Keratinocyte (primary cell): ENCODE measurements at regions not wholly inside any gene's neighbourhood (a gene's known extent, or its start where the extent isn't known, plus 50 kb on each side); places are given as distances from the start of the nearest gene placed in this dataset.

Experiments
- DNase-seq: peaks from one replicate; pipeline ENCODE4 v3.0.0-alpha.2; 2011; ENCODE audit warnings: low read depth, missing footprints, low spot score
- FAIRE-seq: peaks from 2 replicates; lab custom pipeline; 2011; peaks lifted over from hg19 to GRCh38; lab: Jason Lieb, UNC
- H2AFZ ChIP-seq: 2 replicates; pipeline ENCODE4 v1.6.0; 2012; ENCODE audit warnings: low read length, control low read depth, inconsistent platforms; ENCODE audit not compliant: control insufficient read depth
- H3K27ac ChIP-seq: 2 replicates; pipeline ENCODE4 v1.5.1; 2011; ENCODE audit warnings: low read length; ENCODE audit not compliant: control insufficient read depth, insufficient read depth
- H3K27me3 ChIP-seq: 3 replicates; pipeline ENCODE4 v1.6.0; 2011; ENCODE audit warnings: low read length; ENCODE audit not compliant: control insufficient read depth, insufficient read depth; ENCODE audit errors: extremely low read depth
- H3K36me3 ChIP-seq, 2 experiments: 2 replicates in 1 of 2; 3 replicates in 1 of 2; pipeline ENCODE4 v1.5.1; 2011; ENCODE audit warnings: low read length in 2 of 2, mild to moderate bottlenecking in 1 of 2; ENCODE audit not compliant: control insufficient read depth in 2 of 2, insufficient read depth in 2 of 2; ENCODE audit errors: extremely low read depth in 1 of 2
- H3K4me1 ChIP-seq: 3 replicates; pipeline ENCODE4 v1.5.1; 2011; ENCODE audit warnings: low read length; ENCODE audit not compliant: control insufficient read depth, insufficient read depth; ENCODE audit errors: extremely low read depth
- H3K4me2 ChIP-seq: 3 replicates; pipeline ENCODE4 v1.6.0; 2011; ENCODE audit warnings: low read depth, low read length; ENCODE audit not compliant: control insufficient read depth, insufficient read depth; ENCODE audit errors: extremely low read depth
- H3K4me3 ChIP-seq, 3 experiments: fragments of 200-600 bp in 1 of 3; sonication (generic) in 1 of 3; 2 replicates in 2 of 3; 3 replicates in 1 of 3; pipeline ENCODE4 v1.5.1; 2011 to 2016; ENCODE audit warnings: low read length in 3 of 3, mild to moderate bottlenecking in 3 of 3, control low read depth in 2 of 3, inconsistent platforms in 1 of 3, low read depth in 1 of 3, mixed read lengths in 1 of 3, mixed run types in 1 of 3, moderate library complexity in 1 of 3; ENCODE audit not compliant: control insufficient read depth in 2 of 3, insufficient read depth in 2 of 3; ENCODE audit errors: extremely low read depth in 1 of 3
- H3K79me2 ChIP-seq: 2 replicates; pipeline ENCODE4 v1.6.0; 2012; ENCODE audit warnings: low read length; ENCODE audit not compliant: control insufficient read depth, insufficient read depth
- H3K9ac ChIP-seq: 3 replicates; pipeline ENCODE4 v1.6.0; 2011; ENCODE audit warnings: low read length; ENCODE audit not compliant: control insufficient read depth, insufficient read depth; ENCODE audit errors: extremely low read depth
- H3K9me1 ChIP-seq: 3 replicates; pipeline ENCODE4 v1.6.0; 2011; ENCODE audit warnings: low read length; ENCODE audit not compliant: control insufficient read depth, insufficient read depth; ENCODE audit errors: extremely low read depth
- H3K9me3 ChIP-seq: 2 replicates; pipeline ENCODE4 v1.5.1; 2012; ENCODE audit warnings: low read depth, low read length; ENCODE audit not compliant: control insufficient read depth
- H4K20me1 ChIP-seq: 3 replicates; pipeline ENCODE4 v1.6.0; 2011; ENCODE audit warnings: low read length; ENCODE audit not compliant: control insufficient read depth, insufficient read depth; ENCODE audit errors: extremely low read depth
- EZH2 ChIP-seq: IDR thresholded peaks from one replicate; pipeline ENCODE4 v1.6.1; 2012; ENCODE audit warnings: inconsistent platforms, mild to moderate bottlenecking, low read length, moderate library complexity
- dilution Hi-C: fragments of 300-500 bp; cut with MboI; formaldehyde crosslinking; loops from one replicate; pipeline ENCODE4 v1.7.0; 2020; ENCODE audit warnings: low sequenced_read_pairs; ENCODE audit not compliant: extremely low pct_ligation_motif_present
- TF ChIP-seq, protein P1 (sequence below), 3 experiments: IDR thresholded peaks in 1 of 3; conservative IDR thresholded peaks in 1 of 3; optimal IDR thresholded peaks in 1 of 3; 2 replicates in 2 of 3; 3 replicates in 1 of 3; pipeline versions ENCODE3 to v1.5.1; 2011; ENCODE audit warnings: low read length in 3 of 3, mild to moderate bottlenecking in 3 of 3, moderate library complexity in 2 of 3, control low read depth in 1 of 3, inconsistent platforms in 1 of 3; ENCODE audit not compliant: insufficient read depth in 2 of 3; ENCODE audit errors: extremely low read depth in 1 of 3

DNA sequence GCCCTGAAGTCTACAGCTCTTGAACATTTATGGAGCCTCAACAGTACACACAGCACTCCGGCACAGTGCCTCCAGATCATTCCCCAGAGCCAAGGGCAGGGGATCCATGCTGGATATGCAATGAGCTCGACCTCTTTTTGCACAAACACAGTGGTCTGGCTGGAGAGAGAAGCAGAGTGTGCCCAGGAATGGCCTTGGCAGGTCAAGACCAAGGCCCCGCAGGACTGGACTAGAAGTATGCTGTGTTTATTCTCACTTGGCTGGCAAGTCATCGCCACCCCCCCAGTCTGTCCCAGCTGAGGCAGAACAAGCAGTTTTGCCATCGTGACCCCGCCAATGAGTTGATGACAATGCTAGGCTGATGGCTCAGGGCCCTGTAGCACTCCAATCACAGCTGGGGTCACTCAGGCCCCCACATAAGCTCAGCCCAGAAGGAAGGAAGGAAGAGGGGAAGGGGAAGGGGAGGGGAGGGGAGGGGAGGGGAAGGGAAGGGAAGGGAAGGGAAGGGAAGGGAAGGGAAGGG is 212.1 kb downstream of the TTC32 start:
- TF ChIP-seq, protein P1, sequence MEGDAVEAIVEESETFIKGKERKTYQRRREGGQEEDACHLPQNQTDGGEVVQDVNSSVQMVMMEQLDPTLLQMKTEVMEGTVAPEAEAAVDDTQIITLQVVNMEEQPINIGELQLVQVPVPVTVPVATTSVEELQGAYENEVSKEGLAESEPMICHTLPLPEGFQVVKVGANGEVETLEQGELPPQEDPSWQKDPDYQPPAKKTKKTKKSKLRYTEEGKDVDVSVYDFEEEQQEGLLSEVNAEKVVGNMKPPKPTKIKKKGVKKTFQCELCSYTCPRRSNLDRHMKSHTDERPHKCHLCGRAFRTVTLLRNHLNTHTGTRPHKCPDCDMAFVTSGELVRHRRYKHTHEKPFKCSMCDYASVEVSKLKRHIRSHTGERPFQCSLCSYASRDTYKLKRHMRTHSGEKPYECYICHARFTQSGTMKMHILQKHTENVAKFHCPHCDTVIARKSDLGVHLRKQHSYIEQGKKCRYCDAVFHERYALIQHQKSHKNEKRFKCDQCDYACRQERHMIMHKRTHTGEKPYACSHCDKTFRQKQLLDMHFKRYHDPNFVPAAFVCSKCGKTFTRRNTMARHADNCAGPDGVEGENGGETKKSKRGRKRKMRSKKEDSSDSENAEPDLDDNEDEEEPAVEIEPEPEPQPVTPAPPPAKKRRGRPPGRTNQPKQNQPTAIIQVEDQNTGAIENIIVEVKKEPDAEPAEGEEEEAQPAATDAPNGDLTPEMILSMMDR (optimal IDR thresholded peaks at IDR 0.05 in 1 of 3, IDR thresholded peaks at IDR 0.05 in 1 of 3, conservative IDR thresholded peaks at IDR 0.05 in 1 of 3; ENCODE audit: extremely low read depth in 1 of 3, insufficient read depth in 2 of 3, low read length in 3 of 3), result no peak
- TF ChIP-seq EZH2, result no peak
- H3K36me3 ChIP-seq, result no peaks in the 10 kb centered on the region
- dilution Hi-C loops, result no loop called here
- no peaks in the 10 kb centered on the region for H3K27me3 ChIP-seq
- H3K4me1 ChIP-seq, result no peaks in the 10 kb centered on the region
- no peak overlapping the region for H3K9ac ChIP-seq
- no peaks in the 10 kb centered on the region for H3K9me1 ChIP-seq
- no peak overlapping the region for H3K4me2 ChIP-seq
- DNase-seq (no peak), FAIRE-seq (no peak)
- no peak overlapping the region for H3K27ac ChIP-seq
- no peak overlapping the region for H3K4me3 ChIP-seq
- no peak overlapping the region for H2AFZ ChIP-seq
- H3K79me2 ChIP-seq, result no peaks in the 10 kb centered on the region
- no peaks in the 10 kb centered on the region for H3K9me3 ChIP-seq
- H4K20me1 ChIP-seq, result no peaks in the 10 kb centered on the region

DNA sequence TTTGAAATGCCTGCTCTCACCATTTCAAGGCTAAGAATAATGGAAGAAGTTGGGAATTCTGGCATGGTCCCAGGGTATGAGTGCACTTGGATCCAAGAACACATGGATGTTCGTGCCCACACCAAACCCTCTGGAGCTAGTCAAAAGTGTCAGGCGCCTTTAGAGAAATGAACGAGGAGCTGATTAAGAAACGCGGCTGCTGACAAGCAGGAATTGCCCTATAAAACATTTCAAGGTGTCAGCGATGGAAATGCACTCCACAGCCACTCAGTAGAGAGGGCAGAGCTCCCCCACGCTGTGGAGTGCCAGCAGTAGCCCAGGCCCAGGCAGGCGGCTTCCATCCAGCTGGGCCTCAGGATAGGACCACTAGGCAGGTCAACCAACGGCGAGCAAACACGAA is 213.7 kb downstream of the TTC32 start:
- Histone ChIP-seq H3K27ac (no peak overlapping the region), H3K36me3 (no peaks in the 10 kb centered on the region), H3K4me2 (no peak overlapping the region), H3K9me3 (no peaks in the 10 kb centered on the region), H3K27me3 (no peaks in the 10 kb centered on the region), H3K4me3 (no peak overlapping the region), H4K20me1 (no peaks in the 10 kb centered on the region), H3K9ac (no peak overlapping the region), H2AFZ (no peak overlapping the region), H3K79me2 (no peaks in the 10 kb centered on the region), H3K4me1 (no peaks in the 10 kb centered on the region), H3K9me1 (no peaks in the 10 kb centered on the region)
- TF ChIP-seq, protein P1 (optimal IDR thresholded peaks at IDR 0.05 in 1 of 3, IDR thresholded peaks at IDR 0.05 in 1 of 3, conservative IDR thresholded peaks at IDR 0.05 in 1 of 3; ENCODE audit: extremely low read depth in 1 of 3, insufficient read depth in 2 of 3, low read length in 3 of 3), result no peak
- TF ChIP-seq EZH2, result no peak
- dilution Hi-C loops, result no loop called here
- FAIRE-seq (no peak), DNase-seq (no peak)
